ENCODE measurements at regions not wholly inside any gene's neighbourhood (a gene's known extent, or its start where the extent isn't known, plus 50 kb on each side); places are given as distances from the start of the nearest gene placed in this dataset.

- H2BK15ac ChIP-seq (ENCODE audit: low read length) = no peak overlapping the region
- H3K27ac ChIP-seq (replicated peaks; ENCODE audit: low read length) = no peak overlapping the region
- H3K9ac ChIP-seq (ENCODE audit: low read depth, low read length, poor library complexity) = no peak overlapping the region
- no CpG with 5 or more reads among the region's 3 CpGs for WGBS, 2 donors (ENCODE audit: extremely low coverage in 2 of 2, insufficient read length in 2 of 2, insufficient replicate concordance in 1 of 2)
- H4K8ac ChIP-seq (ENCODE audit: low read depth, low read length) = no peak overlapping the region
- H3K4me1 ChIP-seq (ENCODE audit: control insufficient read depth in 2 of 2, insufficient read depth in 1 of 2, low read depth in 1 of 2, low read length in 2 of 2) = no peaks in the 10 kb centered on the region
- H3K14ac ChIP-seq (ENCODE audit: low read length) = no peak overlapping the region
- no peak overlapping the region for H3K23ac ChIP-seq (ENCODE audit: low read depth, low read length, poor library complexity)
- no peak for DNase-seq (ENCODE audit: low spot score)
- H3K36me3 ChIP-seq (replicated peaks in 1 of 2; ENCODE audit: control insufficient read depth in 2 of 2, insufficient read depth in 2 of 2, low read length in 2 of 2) = no peaks in the 10 kb centered on the region
- no peaks in the 10 kb centered on the region for H3K79me1 ChIP-seq (ENCODE audit: low read depth, low read length)
- H4K91ac ChIP-seq (ENCODE audit: low read depth, low read length, poor library complexity) = no peak overlapping the region
- no peak overlapping the region for H2BK5ac ChIP-seq (ENCODE audit: low read length)
- H3K4me2 ChIP-seq (ENCODE audit: insufficient read depth, low read length, poor library complexity, severe bottlenecking) = no peak overlapping the region
- no peak overlapping the region for H2AK5ac ChIP-seq (ENCODE audit: low read depth, low read length)
- H3K4ac ChIP-seq (ENCODE audit: low read length) = no peak overlapping the region
- H3K27me3 ChIP-seq (ENCODE audit: control insufficient read depth in 3 of 3, insufficient read depth in 3 of 3, low read depth in 1 of 3, low read length in 3 of 3) = no peaks in the 10 kb centered on the region
- no peak overlapping the region for H2BK12ac ChIP-seq (ENCODE audit: low read length)
- H3K18ac ChIP-seq (ENCODE audit: low read length) = no peak overlapping the region
- H3K9me3 ChIP-seq (replicated peaks in 1 of 2; ENCODE audit: control insufficient read depth in 2 of 2, insufficient read depth in 1 of 2, low read depth in 1 of 2, low read length in 2 of 2) = no peaks in the 10 kb centered on the region
- H3K4me3 ChIP-seq (ENCODE audit: low read length in 2 of 2) = no peak overlapping the region
- H2AFZ ChIP-seq (ENCODE audit: low read length) = no peak overlapping the region
- H2BK120ac ChIP-seq (ENCODE audit: low read depth, low read length) = no peak overlapping the region
These were observed 213.6 kb upstream of the TBX20 start for GRCh38 chr7:35467456-35467978.

GRCh38 chr7:35465791-35466336 is 212.0 kb upstream of the TBX20 start:
- Histone ChIP-seq H3K23ac (ENCODE audit: low read depth, low read length, poor library complexity) (peak overlapping the region; percentile 12), H3K9me3 (replicated peaks in 1 of 2; ENCODE audit: control insufficient read depth in 2 of 2, insufficient read depth in 1 of 2, low read depth in 1 of 2, low read length in 2 of 2) (no peaks in the 10 kb centered on the region), H3K18ac (ENCODE audit: low read length) (peak overlapping the region; percentile 57), H3K27ac (replicated peaks; ENCODE audit: low read length) (no peak overlapping the region), H4K8ac (ENCODE audit: low read depth, low read length) (no peak overlapping the region), H2AK5ac (ENCODE audit: low read depth, low read length) (no peak overlapping the region), H3K36me3 (replicated peaks in 1 of 2; ENCODE audit: control insufficient read depth in 2 of 2, insufficient read depth in 2 of 2, low read length in 2 of 2) (no peaks in the 10 kb centered on the region), H3K27me3 (ENCODE audit: control insufficient read depth in 3 of 3, insufficient read depth in 3 of 3, low read depth in 1 of 3, low read length in 3 of 3) (no peaks in the 10 kb centered on the region), H3K79me1 (ENCODE audit: low read depth, low read length) (no peaks in the 10 kb centered on the region), H3K4ac (ENCODE audit: low read length) (no peak overlapping the region), H2BK12ac (ENCODE audit: low read length) (no peak overlapping the region), H2BK5ac (ENCODE audit: low read length) (no peak overlapping the region), H2AFZ (ENCODE audit: low read length) (no peak overlapping the region), H3K4me2 (ENCODE audit: insufficient read depth, low read length, poor library complexity, severe bottlenecking) (no peak overlapping the region), H4K91ac (ENCODE audit: low read depth, low read length, poor library complexity) (no peak overlapping the region), H3K4me3 (ENCODE audit: low read length in 2 of 2) (no peak overlapping the region), H3K14ac (ENCODE audit: low read length) (peak overlapping the region; percentile 10), H3K4me1 (ENCODE audit: control insufficient read depth in 2 of 2, insufficient read depth in 1 of 2, low read depth in 1 of 2, low read length in 2 of 2) (no peaks in the 10 kb centered on the region), H3K9ac (ENCODE audit: low read depth, low read length, poor library complexity) (no peak overlapping the region), H2BK120ac (ENCODE audit: low read depth, low read length) (no peak overlapping the region), H2BK15ac (ENCODE audit: low read length) (peak overlapping the region; percentile 56)
- WGBS, 2 donors (ENCODE audit: extremely low coverage in 2 of 2, insufficient read length in 2 of 2, insufficient replicate concordance in 1 of 2) = no CpG with 5 or more reads among the region's 18 CpGs
- no peak for DNase-seq (ENCODE audit: low spot score)

- Histone ChIP-seq H3K9ac (ENCODE audit: low read depth, low read length, poor library complexity) (no peak overlapping the region), H3K4ac (ENCODE audit: low read length) (no peak overlapping the region), H2AK5ac (ENCODE audit: low read depth, low read length) (no peak overlapping the region), H2BK120ac (ENCODE audit: low read depth, low read length) (no peak overlapping the region), H3K27ac (replicated peaks; ENCODE audit: low read length) (no peak overlapping the region), H3K23ac (ENCODE audit: low read depth, low read length, poor library complexity) (no peak overlapping the region), H4K91ac (ENCODE audit: low read depth, low read length, poor library complexity) (no peak overlapping the region), H4K8ac (ENCODE audit: low read depth, low read length) (no peak overlapping the region), H2BK12ac (ENCODE audit: low read length) (no peak overlapping the region), H3K4me2 (ENCODE audit: insufficient read depth, low read length, poor library complexity, severe bottlenecking) (no peak overlapping the region), H3K18ac (ENCODE audit: low read length) (no peak overlapping the region), H3K36me3 (replicated peaks in 1 of 2; ENCODE audit: control insufficient read depth in 2 of 2, insufficient read depth in 2 of 2, low read length in 2 of 2) (no peaks in the 10 kb centered on the region), H3K79me1 (ENCODE audit: low read depth, low read length) (no peaks in the 10 kb centered on the region), H3K4me3 (ENCODE audit: low read length in 2 of 2) (no peak overlapping the region), H2BK15ac (ENCODE audit: low read length) (no peak overlapping the region), H2AFZ (ENCODE audit: low read length) (no peak overlapping the region), H2BK5ac (ENCODE audit: low read length) (no peak overlapping the region), H3K9me3 (replicated peaks in 1 of 2; ENCODE audit: control insufficient read depth in 2 of 2, insufficient read depth in 1 of 2, low read depth in 1 of 2, low read length in 2 of 2) (no peaks in the 10 kb centered on the region), H3K14ac (ENCODE audit: low read length) (no peak overlapping the region), H3K4me1 (ENCODE audit: control insufficient read depth in 2 of 2, insufficient read depth in 1 of 2, low read depth in 1 of 2, low read length in 2 of 2) (no peaks in the 10 kb centered on the region), H3K27me3 (ENCODE audit: control insufficient read depth in 3 of 3, insufficient read depth in 3 of 3, low read depth in 1 of 3, low read length in 3 of 3) (no peaks in the 10 kb centered on the region)
- DNase-seq (ENCODE audit: low spot score) = no peak
- WGBS, 2 donors (ENCODE audit: extremely low coverage in 2 of 2, insufficient read length in 2 of 2, insufficient replicate concordance in 1 of 2) = no CpG with 5 or more reads among the region's 4 CpGs
These were observed 209.9 kb upstream of the TBX20 start for GRCh38 chr7:35463751-35464150.

GRCh38 chr7:35463176-35463700 is 209.3 kb upstream of the TBX20 start:
- Histone ChIP-seq H3K4me2 (ENCODE audit: insufficient read depth, low read length, poor library complexity, severe bottlenecking) (no peak overlapping the region), H3K27me3 (ENCODE audit: control insufficient read depth in 3 of 3, insufficient read depth in 3 of 3, low read depth in 1 of 3, low read length in 3 of 3) (no peaks in the 10 kb centered on the region), H3K4ac (ENCODE audit: low read length) (no peak overlapping the region), H3K14ac (ENCODE audit: low read length) (no peak overlapping the region), H3K4me3 (ENCODE audit: low read length in 2 of 2) (no peak overlapping the region), H2AFZ (ENCODE audit: low read length) (no peak overlapping the region), H2BK5ac (ENCODE audit: low read length) (no peak overlapping the region), H3K79me1 (ENCODE audit: low read depth, low read length) (no peaks in the 10 kb centered on the region), H3K23ac (ENCODE audit: low read depth, low read length, poor library complexity) (no peak overlapping the region), H2BK15ac (ENCODE audit: low read length) (no peak overlapping the region), H2BK120ac (ENCODE audit: low read depth, low read length) (no peak overlapping the region), H4K91ac (ENCODE audit: low read depth, low read length, poor library complexity) (no peak overlapping the region), H2BK12ac (ENCODE audit: low read length) (no peak overlapping the region), H2AK5ac (ENCODE audit: low read depth, low read length) (no peak overlapping the region), H3K36me3 (replicated peaks in 1 of 2; ENCODE audit: control insufficient read depth in 2 of 2, insufficient read depth in 2 of 2, low read length in 2 of 2) (no peaks in the 10 kb centered on the region), H3K9me3 (replicated peaks in 1 of 2; ENCODE audit: control insufficient read depth in 2 of 2, insufficient read depth in 1 of 2, low read depth in 1 of 2, low read length in 2 of 2) (no peaks in the 10 kb centered on the region), H3K27ac (replicated peaks; ENCODE audit: low read length) (no peak overlapping the region), H3K18ac (ENCODE audit: low read length) (no peak overlapping the region), H3K9ac (ENCODE audit: low read depth, low read length, poor library complexity) (no peak overlapping the region), H3K4me1 (ENCODE audit: control insufficient read depth in 2 of 2, insufficient read depth in 1 of 2, low read depth in 1 of 2, low read length in 2 of 2) (no peaks in the 10 kb centered on the region), H4K8ac (ENCODE audit: low read depth, low read length) (no peak overlapping the region)
- DNase-seq (ENCODE audit: low spot score) = no peak
- no CpG with 5 or more reads among the region's 3 CpGs for WGBS, 2 donors (ENCODE audit: extremely low coverage in 2 of 2, insufficient read length in 2 of 2, insufficient replicate concordance in 1 of 2)

Measured in neuronal stem cell (in vitro differentiated cells).